Left ventricle myocardium inferior (tissue), 1 donor: ENCODE measurements at regions not wholly inside any gene's neighbourhood (a gene's known extent, or its start where the extent isn't known, plus 50 kb on each side); places are given as distances from the start of the nearest gene placed in this dataset.

Source experiments
- DNase-seq: peaks from one replicate; pipeline ENCODE4 v3.0.0-alpha.2; 2020
- H3K27ac ChIP-seq: fragments of 200-600 bp; replicated peaks from 2 replicates; pipeline ENCODE4 v1.8.0; 2021
- H3K27me3 ChIP-seq: fragments of 200-600 bp; 2 replicates; pipeline ENCODE4 v1.8.0; 2021; ENCODE audit warnings: low read depth
- H3K36me3 ChIP-seq: fragments of 200-600 bp; 2 replicates; pipeline ENCODE4 v1.8.0; 2021
- H3K4me1 ChIP-seq: fragments of 200-600 bp; 2 replicates; pipeline ENCODE4 v1.8.0; 2021
- H3K4me3 ChIP-seq: fragments of 200-600 bp; 2 replicates; pipeline ENCODE4 v1.8.0; 2021; ENCODE audit warnings: mild to moderate bottlenecking, moderate library complexity
- H3K9me3 ChIP-seq: fragments of 200-600 bp; replicated peaks from 2 replicates; pipeline ENCODE4 v1.8.0; 2021
- intact Hi-C: fragments of 100-400 bp; cut with micrococcal nuclease; formaldehyde crosslinking; loops from one replicate; pipeline ENCODE4 v1.11.0; 2022
- TF ChIP-seq, protein P1 (sequence below): fragments of 200-600 bp; IDR thresholded peaks from 2 replicates; pipeline ENCODE4 v1.8.0; 2021; ENCODE audit warnings: antibody characterized with exemption, mild to moderate bottlenecking, borderline replicate concordance
- donor health status: DM: no; HTN: yes; CAD: no; lungs with severe emphysema.

- no peak for DNase-seq
- no peaks in the 10 kb centered on the region for H3K27me3 ChIP-seq
Observed at GRCh38 chr2:19426144-19426543, 67.7 kb upstream of the OSR1 start.

DNA sequence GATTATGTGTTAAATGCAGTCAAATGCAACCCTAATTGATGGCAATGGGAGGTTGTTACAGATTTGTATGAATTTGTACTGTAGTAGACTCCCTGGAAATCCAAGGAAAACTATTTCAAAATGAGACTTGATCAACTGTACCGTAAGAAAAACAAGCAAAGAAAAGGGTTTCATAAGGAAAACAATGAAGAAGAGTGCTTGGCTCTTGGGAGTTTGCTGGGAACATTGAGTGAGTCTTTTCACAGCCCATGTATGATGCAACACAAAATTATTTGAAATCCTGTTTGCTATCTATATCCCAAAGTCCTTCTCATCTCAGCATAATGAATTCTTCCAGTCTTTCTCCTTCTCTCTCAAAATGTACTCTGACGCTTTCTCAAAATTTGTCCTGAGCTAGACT is 67.0 kb upstream of the OSR1 start:
- Histone ChIP-seq H3K9me3 (no peaks in the 10 kb centered on the region), H3K27ac (peak overlapping the region; percentile 35), H3K4me3 (no peak overlapping the region), H3K36me3 (no peaks in the 10 kb centered on the region), H3K27me3 (no peaks in the 10 kb centered on the region), H3K4me1 (peaks cover 2% of the 10 kb centered on the region)
- no peak for DNase-seq
- intact Hi-C loops, result no loop called here
- TF ChIP-seq, protein P1, sequence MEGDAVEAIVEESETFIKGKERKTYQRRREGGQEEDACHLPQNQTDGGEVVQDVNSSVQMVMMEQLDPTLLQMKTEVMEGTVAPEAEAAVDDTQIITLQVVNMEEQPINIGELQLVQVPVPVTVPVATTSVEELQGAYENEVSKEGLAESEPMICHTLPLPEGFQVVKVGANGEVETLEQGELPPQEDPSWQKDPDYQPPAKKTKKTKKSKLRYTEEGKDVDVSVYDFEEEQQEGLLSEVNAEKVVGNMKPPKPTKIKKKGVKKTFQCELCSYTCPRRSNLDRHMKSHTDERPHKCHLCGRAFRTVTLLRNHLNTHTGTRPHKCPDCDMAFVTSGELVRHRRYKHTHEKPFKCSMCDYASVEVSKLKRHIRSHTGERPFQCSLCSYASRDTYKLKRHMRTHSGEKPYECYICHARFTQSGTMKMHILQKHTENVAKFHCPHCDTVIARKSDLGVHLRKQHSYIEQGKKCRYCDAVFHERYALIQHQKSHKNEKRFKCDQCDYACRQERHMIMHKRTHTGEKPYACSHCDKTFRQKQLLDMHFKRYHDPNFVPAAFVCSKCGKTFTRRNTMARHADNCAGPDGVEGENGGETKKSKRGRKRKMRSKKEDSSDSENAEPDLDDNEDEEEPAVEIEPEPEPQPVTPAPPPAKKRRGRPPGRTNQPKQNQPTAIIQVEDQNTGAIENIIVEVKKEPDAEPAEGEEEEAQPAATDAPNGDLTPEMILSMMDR, result no peak

More at GRCh38 chr2:19426144-19426543, 67.7 kb upstream of the OSR1 start:
- peak overlapping the region; percentile 12 for H3K27ac ChIP-seq
- no peaks in the 10 kb centered on the region for H3K36me3 ChIP-seq
- TF ChIP-seq, protein P1, result no peak
- no peaks in the 10 kb centered on the region for H3K9me3 ChIP-seq
- intact Hi-C loops, result no loop called here
- H3K4me3 ChIP-seq, result no peak overlapping the region
- peaks cover 2% of the 10 kb centered on the region for H3K4me1 ChIP-seq

GRCh38 chr2:19419211-19419880 is 60.9 kb upstream of the OSR1 start:
- Histone ChIP-seq H3K36me3 (no peaks in the 10 kb centered on the region), H3K4me3 (no peak overlapping the region), H3K27ac (no peak overlapping the region), H3K9me3 (no peaks in the 10 kb centered on the region), H3K4me1 (no peaks in the 10 kb centered on the region), H3K27me3 (no peaks in the 10 kb centered on the region)
- TF ChIP-seq, protein P1, result no peak
- no peak for DNase-seq
- intact Hi-C loops, result no loop called here

- H3K4me1 ChIP-seq, result no peaks in the 10 kb centered on the region
- TF ChIP-seq, protein P1, result peak; percentile 35
- peak; percentile 33 for DNase-seq
- intact Hi-C loops, result no loop called here
- no peaks in the 10 kb centered on the region for H3K27me3 ChIP-seq
- H3K36me3 ChIP-seq, result no peaks in the 10 kb centered on the region
- peak overlapping the region; percentile 38 for H3K27ac ChIP-seq
- no peak overlapping the region for H3K4me3 ChIP-seq
- H3K9me3 ChIP-seq, result peaks cover 9% of the 10 kb centered on the region
Observed at GRCh38 chr2:19416784-19417684, 58.6 kb upstream of the OSR1 start.

- Histone ChIP-seq H3K9me3 (peaks cover 17% of the 10 kb centered on the region), H3K27me3 (no peaks in the 10 kb centered on the region), H3K4me1 (no peaks in the 10 kb centered on the region), H3K4me3 (no peak overlapping the region), H3K27ac (peak overlapping the region; percentile 38), H3K36me3 (no peaks in the 10 kb centered on the region)
- DNase-seq, result no peak
- intact Hi-C loops, result no loop called here
- TF ChIP-seq, protein P1, result no peak
Observed at GRCh38 chr2:19416083-19416482, 57.7 kb upstream of the OSR1 start.
